Stimulated activated CD8-positive, alpha-beta memory T cell treated with anti-CD3 and anti-CD28 coated beads, Interleukin-12 subunit alpha, Interleukin-12 subunit beta, amount 100 ng/mL, for 4 hours (primary cell): ENCODE measurements at regions not wholly inside any gene's neighbourhood (a gene's known extent, or its start where the extent isn't known, plus 50 kb on each side); places are given as distances from the start of the nearest gene placed in this dataset.

Experiments used
- DNase-seq: peaks from one replicate; pipeline ENCODE4 v3.0.0-alpha.2; 2020; ENCODE audit warnings: low read depth

GRCh38 chr20:52493171-52493721, 301.7 kb upstream of the ZFP64 start:
- DNase-seq: no peak

- no peak for DNase-seq
These were observed 299.3 kb upstream of the ZFP64 start for GRCh38 chr20:52490711-52491430.

GRCh38 chr20:52484438-52484837, 292.9 kb upstream of the ZFP64 start:
- DNase-seq: no peak

GRCh38 chr20:52483382-52483781, 291.8 kb upstream of the ZFP64 start:
- DNase-seq: no peak

GRCh38 chr20:52482044-52482443, 290.5 kb upstream of the ZFP64 start:
- no peak for DNase-seq

GRCh38 chr20:52481443-52481842, 289.9 kb upstream of the ZFP64 start:
- DNase-seq: no peak

GRCh38 chr20:52476074-52476750, 284.6 kb upstream of the ZFP64 start:
- no peak for DNase-seq

- DNase-seq: no peak
These were observed 281.6 kb upstream of the ZFP64 start for GRCh38 chr20:52473186-52473585.

GRCh38 chr20:52470561-52470960, 279.0 kb upstream of the ZFP64 start:
- DNase-seq: no peak

GRCh38 chr20:52469128-52469527, 277.5 kb upstream of the ZFP64 start:
- no peak for DNase-seq

GRCh38 chr20:52465991-52466390, 274.4 kb upstream of the ZFP64 start:
- no peak for DNase-seq

- no peak for DNase-seq
These were observed 270.0 kb upstream of the ZFP64 start for GRCh38 chr20:52461582-52461981.

- no peak for DNase-seq
These were observed 267.6 kb upstream of the ZFP64 start for GRCh38 chr20:52459150-52459549.

- no peak for DNase-seq
These were observed 266.2 kb upstream of the ZFP64 start for GRCh38 chr20:52457826-52458225.

- DNase-seq: no peak
These were observed 263.1 kb upstream of the ZFP64 start for GRCh38 chr20:52454660-52455059.

GRCh38 chr20:52448513-52449232, 257.1 kb upstream of the ZFP64 start:
- DNase-seq: no peak

- no peak for DNase-seq
These were observed 255.6 kb upstream of the ZFP64 start for GRCh38 chr20:52447225-52447551.

- no peak for DNase-seq
These were observed 255.0 kb upstream of the ZFP64 start for GRCh38 chr20:52446421-52447224.

- no peak for DNase-seq
These were observed 252.9 kb upstream of the ZFP64 start for GRCh38 chr20:52444455-52444854.

- DNase-seq: no peak
These were observed 252.3 kb upstream of the ZFP64 start for GRCh38 chr20:52443874-52444273.

GRCh38 chr20:52441710-52442109, 250.1 kb upstream of the ZFP64 start:
- DNase-seq: no peak

- DNase-seq: no peak
These were observed 247.8 kb upstream of the ZFP64 start for GRCh38 chr20:52439375-52439774.
